DOHH2 (cell line): ENCODE measurements at regions not wholly inside any gene's neighbourhood (a gene's known extent, or its start where the extent isn't known, plus 50 kb on each side); places are given as distances from the start of the nearest gene placed in this dataset.

Source experiments
- CTCF ChIP-seq: fragments of 200-600 bp; sonication (generic); IDR thresholded peaks from one replicate; pipeline ENCODE4 v1.5.1; 2014; ENCODE audit warnings: antibody characterized with exemption, mild to moderate bottlenecking, low read depth, low read length; ENCODE audit not compliant: poor library complexity, severe bottlenecking
- EZH2phosphoT487 ChIP-seq: fragments of 200-600 bp; sonication (generic); IDR thresholded peaks from 2 replicates; pipeline ENCODE4 v1.6.1; 2017; ENCODE audit warnings: borderline replicate concordance, mild to moderate bottlenecking, antibody characterized with exemption, low read length, moderate library complexity, mixed read lengths

- no peak for TF ChIP-seq CTCF
- TF ChIP-seq EZH2phosphoT487 = no peak
Observed at GRCh38 chr2:163467251-163467630, 268.6 kb downstream of the FIGN start.
